SJSA1 (cell line): ENCODE measurements at regions not wholly inside any gene's neighbourhood (a gene's known extent, or its start where the extent isn't known, plus 50 kb on each side); places are given as distances from the start of the nearest gene placed in this dataset.

Experiments
- DNase-seq, 2 experiments: peaks; one replicate each; pipeline ENCODE4 v3.0.0-alpha.2; 2015 to 2020; ENCODE audit warnings: low spot score in 2 of 2, low read depth in 1 of 2
- H3K27ac ChIP-seq: fragments of 250-450 bp; sonication (Bioruptor Pico); 2 replicates; pipeline ENCODE4 v1.5.1; 2020; ENCODE audit warnings: mild to moderate bottlenecking, moderate library complexity
- H3K27me3 ChIP-seq: fragments of 250-450 bp; sonication (Bioruptor Pico); replicated peaks from 2 replicates; pipeline ENCODE4 v1.5.1; 2020; ENCODE audit warnings: mild to moderate bottlenecking, moderate library complexity
- H3K36me3 ChIP-seq: fragments of 250-450 bp; sonication (Bioruptor Pico); 2 replicates; pipeline ENCODE4 v1.5.1; 2020; ENCODE audit warnings: mild to moderate bottlenecking
- H3K4me1 ChIP-seq: fragments of 250-450 bp; sonication (Bioruptor Pico); replicated peaks from 2 replicates; pipeline ENCODE4 v1.6.1; 2021; ENCODE audit warnings: mild to moderate bottlenecking
- H3K4me3 ChIP-seq: fragments of 250-450 bp; sonication (Bioruptor Pico); 2 replicates; pipeline ENCODE4 v1.5.1; 2020; ENCODE audit warnings: mild to moderate bottlenecking
- H3K9me3 ChIP-seq: fragments of 250-450 bp; sonication (Bioruptor Pico); replicated peaks from 2 replicates; pipeline ENCODE4 v1.5.1; 2020; ENCODE audit warnings: mild to moderate bottlenecking

DNA sequence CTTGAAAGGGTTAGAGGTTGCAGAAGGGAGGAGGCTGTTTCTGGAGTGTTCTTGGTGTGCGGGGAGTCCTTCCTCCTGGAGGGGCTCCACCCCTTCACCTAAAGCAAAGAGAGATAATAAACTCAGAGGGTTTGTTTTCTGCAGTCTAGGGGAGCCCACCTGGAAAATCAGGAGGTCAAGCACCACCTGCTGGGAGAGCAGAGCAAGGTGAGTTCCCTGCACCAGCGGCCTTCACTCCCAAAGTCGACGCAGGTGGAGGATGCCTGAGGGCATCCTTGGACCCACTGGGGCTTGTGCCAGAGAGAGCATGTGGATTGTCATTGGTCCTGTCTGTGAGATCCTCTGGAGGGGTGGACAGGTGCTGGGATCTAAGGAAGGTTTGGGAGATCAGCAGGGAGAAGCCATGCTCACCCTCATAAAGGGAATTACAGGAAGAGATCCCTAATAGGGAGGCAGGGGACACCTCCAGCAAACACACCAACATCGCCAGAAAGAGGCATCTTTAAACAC is 116.7 kb downstream of the KCNF1 start:
- no peak for DNase-seq
- Histone ChIP-seq H3K4me3 (no peak overlapping the region), H3K36me3 (no peaks in the 10 kb centered on the region), H3K27ac (no peak overlapping the region), H3K27me3 (no peaks in the 10 kb centered on the region; the same call in 1 of the 2 replicates), H3K4me1 (no peaks in the 10 kb centered on the region), H3K9me3 (peaks cover 6% of the 10 kb centered on the region; the same call in 1 of the 2 replicates)

DNA sequence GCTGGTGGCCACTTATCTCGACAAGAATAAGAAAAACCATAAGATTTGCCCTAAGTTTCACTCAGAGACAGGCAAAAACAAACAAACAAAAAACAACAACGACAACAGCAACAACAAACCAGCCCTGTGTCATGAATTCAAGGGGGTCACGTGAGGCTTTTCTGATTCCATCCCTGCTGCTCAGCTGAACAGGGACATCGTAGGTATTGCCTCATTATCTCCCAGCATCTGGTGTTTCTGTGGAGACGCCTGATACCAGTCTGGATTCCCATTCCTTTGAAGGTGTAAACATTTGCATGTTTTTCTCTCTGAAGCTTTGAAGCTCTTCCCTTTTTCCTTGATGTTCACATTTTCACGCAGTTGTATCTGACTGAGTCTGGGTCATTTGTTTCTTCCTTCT is 117.4 kb downstream of the KCNF1 start:
- no peak overlapping the region for H3K4me3 ChIP-seq
- no peak for DNase-seq
- no peaks in the 10 kb centered on the region; the same call in 1 of the 2 replicates for H3K27me3 ChIP-seq
- H3K9me3 ChIP-seq = peaks cover 6% of the 10 kb centered on the region; the same call in 1 of the 2 replicates
- H3K27ac ChIP-seq = no peak overlapping the region
- H3K4me1 ChIP-seq = no peaks in the 10 kb centered on the region
- no peaks in the 10 kb centered on the region for H3K36me3 ChIP-seq

DNA sequence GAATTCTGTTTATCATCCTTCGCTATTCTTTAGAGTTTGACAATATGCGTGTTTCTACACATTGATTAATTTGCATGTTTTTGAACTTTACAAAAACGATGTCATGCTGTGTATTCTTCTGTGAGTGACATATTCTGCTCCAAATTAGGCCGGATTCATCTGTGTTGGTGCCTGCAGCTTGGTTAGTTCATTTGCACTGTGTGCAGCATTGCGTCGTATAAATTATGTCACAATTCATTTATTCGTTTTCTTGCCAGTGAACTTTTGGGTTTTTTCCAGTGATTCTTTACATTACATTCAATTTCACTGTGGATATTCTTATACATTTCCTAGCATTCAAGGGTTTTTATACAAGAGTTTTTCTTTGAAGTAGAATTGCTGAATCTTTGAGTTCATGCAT is 118.3 kb downstream of the KCNF1 start:
- H3K4me1 ChIP-seq = no peaks in the 10 kb centered on the region
- no peaks in the 10 kb centered on the region for H3K36me3 ChIP-seq
- peaks cover 6% of the 10 kb centered on the region; the same call in 1 of the 2 replicates for H3K9me3 ChIP-seq
- no peak overlapping the region for H3K27ac ChIP-seq
- no peaks in the 10 kb centered on the region; the same call in 1 of the 2 replicates for H3K27me3 ChIP-seq
- no peak for DNase-seq
- no peak overlapping the region for H3K4me3 ChIP-seq

DNA sequence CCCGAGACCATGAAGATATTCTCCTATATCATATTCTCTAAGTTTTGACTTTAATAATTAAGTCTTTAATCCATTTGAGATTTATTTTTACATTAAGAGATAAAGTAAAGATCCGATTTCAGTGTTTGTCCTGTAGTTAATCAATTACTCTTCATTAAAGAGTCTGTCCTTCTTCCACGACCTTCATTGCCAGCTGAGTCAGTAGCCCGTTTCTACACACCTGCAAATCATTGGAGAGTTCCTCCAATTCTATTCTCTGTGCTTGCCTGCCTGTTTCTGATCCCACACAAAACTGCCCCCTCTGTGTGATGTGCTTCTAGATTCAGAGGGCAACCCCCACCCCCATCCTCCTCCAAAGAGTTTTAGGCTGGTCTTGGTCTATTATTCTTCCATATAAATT is 119.2 kb downstream of the KCNF1 start:
- Histone ChIP-seq H3K4me1 (no peaks in the 10 kb centered on the region), H3K27ac (no peak overlapping the region), H3K36me3 (no peaks in the 10 kb centered on the region), H3K9me3 (peaks cover 6% of the 10 kb centered on the region; the same call in 1 of the 2 replicates), H3K4me3 (no peak overlapping the region), H3K27me3 (no peaks in the 10 kb centered on the region; the same call in 1 of the 2 replicates)
- no peak for DNase-seq

DNA sequence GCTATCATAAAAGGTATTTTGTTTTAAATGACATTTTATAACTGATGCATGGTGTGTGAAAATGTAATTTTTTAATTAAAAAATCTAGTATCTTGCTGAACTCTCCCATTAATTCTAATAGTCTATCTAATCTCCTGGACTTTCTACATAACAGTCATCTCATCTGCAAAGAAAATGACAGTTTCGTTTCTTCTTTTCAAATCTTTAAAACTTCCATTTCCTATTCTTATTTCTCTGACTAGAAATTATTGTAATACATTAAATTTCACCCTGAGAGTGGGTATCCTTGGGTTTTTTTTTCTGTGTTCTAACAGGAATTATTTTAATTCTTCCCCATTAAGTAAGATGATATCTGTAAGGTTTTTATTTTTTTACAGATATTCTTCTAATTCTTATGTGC is 120.1 kb downstream of the KCNF1 start:
- Histone ChIP-seq H3K4me3 (no peak overlapping the region), H3K27me3 (no peaks in the 10 kb centered on the region; the same call in 1 of the 2 replicates), H3K36me3 (no peaks in the 10 kb centered on the region), H3K9me3 (peaks cover 6% of the 10 kb centered on the region; the same call in 1 of the 2 replicates), H3K4me1 (no peaks in the 10 kb centered on the region), H3K27ac (no peak overlapping the region)
- DNase-seq = no peak

DNA sequence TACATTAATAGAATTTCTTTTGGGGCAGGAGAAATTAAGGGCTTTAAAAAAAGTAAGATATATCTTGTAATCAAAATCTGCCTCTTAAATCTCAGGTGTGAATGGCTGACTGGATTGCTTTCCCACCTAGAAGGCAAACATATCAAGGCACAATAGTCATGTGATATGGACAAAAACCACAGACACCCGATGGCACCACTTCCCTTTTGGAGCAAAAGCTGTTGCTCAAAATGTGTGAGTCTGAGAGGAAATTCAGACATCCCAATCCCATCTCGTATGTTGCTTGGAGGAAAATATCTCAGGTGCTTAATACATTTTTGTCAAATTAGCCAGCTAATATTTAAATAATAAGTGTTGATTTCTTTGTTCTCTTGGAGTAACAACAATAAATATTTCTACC is 120.7 kb downstream of the KCNF1 start:
- Histone ChIP-seq H3K4me1 (no peaks in the 10 kb centered on the region), H3K4me3 (no peak overlapping the region), H3K27ac (no peak overlapping the region), H3K36me3 (no peaks in the 10 kb centered on the region), H3K27me3 (no peaks in the 10 kb centered on the region; the same call in 1 of the 2 replicates), H3K9me3 (peaks cover 6% of the 10 kb centered on the region; the same call in 1 of the 2 replicates)
- no peak for DNase-seq

DNA sequence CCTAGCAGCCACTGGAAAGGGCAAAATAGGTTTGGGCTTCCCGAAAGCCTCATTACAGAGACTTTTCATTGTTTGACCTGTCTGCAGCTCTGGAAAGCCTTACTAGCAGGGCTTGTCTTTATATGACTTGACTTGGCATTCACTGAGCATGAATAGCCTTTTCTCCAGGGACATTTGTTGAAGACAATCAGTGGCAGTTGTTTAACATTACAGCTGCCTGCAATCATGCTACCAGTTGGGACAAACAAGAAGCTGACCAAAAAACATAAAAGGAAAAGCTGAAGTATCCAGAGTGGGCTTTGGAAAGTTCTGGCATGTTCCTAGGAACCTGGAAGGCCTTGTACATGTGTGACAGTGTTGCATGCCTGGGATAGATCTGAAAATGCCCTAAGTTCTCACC is 121.4 kb downstream of the KCNF1 start:
- H3K4me1 ChIP-seq = no peaks in the 10 kb centered on the region
- H3K27me3 ChIP-seq = no peaks in the 10 kb centered on the region; the same call in 1 of the 2 replicates
- no peak overlapping the region for H3K27ac ChIP-seq
- no peaks in the 10 kb centered on the region for H3K36me3 ChIP-seq
- H3K4me3 ChIP-seq = no peak overlapping the region
- peaks cover 6% of the 10 kb centered on the region; the same call in 1 of the 2 replicates for H3K9me3 ChIP-seq
- no peak for DNase-seq

DNA sequence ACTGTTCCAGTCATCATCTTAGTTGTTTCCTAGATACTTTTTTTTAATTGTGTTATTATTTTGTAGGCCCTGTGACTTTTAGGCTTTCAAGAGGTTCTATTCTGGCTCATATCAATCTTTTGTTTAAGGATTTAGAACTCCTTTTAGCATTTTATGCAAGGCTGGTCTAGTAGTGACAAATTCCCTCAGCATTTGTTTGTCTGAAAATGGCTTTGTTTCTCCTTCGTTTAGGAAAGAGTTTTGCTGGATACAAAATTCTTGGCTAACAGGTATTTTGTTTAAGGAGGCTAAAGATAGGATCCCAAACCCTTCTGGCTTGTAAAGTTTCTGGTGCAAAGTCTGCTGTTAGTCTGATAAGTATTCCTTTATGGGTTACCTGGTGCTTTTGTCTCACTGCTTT is 116.6 kb upstream of the SLC66A3 start:
- Histone ChIP-seq H3K27ac (no peak overlapping the region), H3K4me3 (no peak overlapping the region), H3K36me3 (no peaks in the 10 kb centered on the region), H3K9me3 (0 out of 2 replicates have a peak, but pooled peaks cover 2% of the 10 kb centered on the region), H3K27me3 (no peaks in the 10 kb centered on the region), H3K4me1 (no peaks in the 10 kb centered on the region)
- no peak for DNase-seq

DNA sequence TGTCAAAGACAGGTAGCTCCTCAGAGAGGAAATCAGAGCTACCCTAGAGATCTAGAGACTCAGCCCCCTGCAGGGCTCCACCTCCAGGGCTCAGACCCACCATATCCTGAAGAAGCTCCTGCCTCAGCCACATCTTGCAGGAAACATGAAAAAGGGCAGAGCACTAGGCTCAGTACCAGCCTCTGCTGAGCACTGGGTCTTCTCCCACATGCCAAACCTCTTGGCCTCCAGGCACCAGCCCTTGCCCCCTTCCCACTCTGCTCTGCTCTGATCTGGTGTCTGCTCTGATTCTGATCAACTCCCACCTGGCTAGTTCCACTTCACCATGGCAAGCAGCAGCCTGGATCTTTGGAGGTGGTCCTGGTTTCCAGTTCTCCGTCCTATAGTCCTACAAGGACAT is 114.3 kb upstream of the SLC66A3 start:
- Histone ChIP-seq H3K36me3 (no peaks in the 10 kb centered on the region), H3K27me3 (no peaks in the 10 kb centered on the region), H3K9me3 (0 out of 2 replicates have a peak, but pooled peaks cover 2% of the 10 kb centered on the region), H3K4me1 (no peaks in the 10 kb centered on the region), H3K27ac (no peak overlapping the region), H3K4me3 (no peak overlapping the region)
- DNase-seq = no peak

DNA sequence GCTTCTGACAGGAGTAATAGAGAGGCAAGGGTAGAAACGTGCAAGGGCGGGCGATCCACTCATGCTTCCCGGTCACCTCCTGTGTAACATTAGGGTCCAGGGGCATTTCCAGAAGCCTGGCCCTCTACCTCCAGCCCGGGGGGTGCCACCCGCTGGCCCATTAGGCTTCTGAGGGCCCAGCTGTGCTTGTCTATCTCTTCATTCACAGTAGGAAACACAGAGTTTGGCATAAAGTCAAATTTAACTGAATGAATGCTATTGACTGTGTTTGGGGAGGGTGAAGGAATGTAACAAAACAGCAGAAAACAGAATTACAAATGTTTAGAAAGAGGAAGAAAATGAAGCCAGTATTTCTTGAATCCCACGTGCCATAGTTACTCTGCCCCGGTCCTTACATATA is 112.4 kb upstream of the SLC66A3 start:
- Histone ChIP-seq H3K4me1 (no peaks in the 10 kb centered on the region), H3K27me3 (no peaks in the 10 kb centered on the region), H3K36me3 (no peaks in the 10 kb centered on the region), H3K4me3 (no peak overlapping the region), H3K27ac (no peak overlapping the region), H3K9me3 (0 out of 2 replicates have a peak, but pooled peaks cover 2% of the 10 kb centered on the region)
- no peak for DNase-seq

DNA sequence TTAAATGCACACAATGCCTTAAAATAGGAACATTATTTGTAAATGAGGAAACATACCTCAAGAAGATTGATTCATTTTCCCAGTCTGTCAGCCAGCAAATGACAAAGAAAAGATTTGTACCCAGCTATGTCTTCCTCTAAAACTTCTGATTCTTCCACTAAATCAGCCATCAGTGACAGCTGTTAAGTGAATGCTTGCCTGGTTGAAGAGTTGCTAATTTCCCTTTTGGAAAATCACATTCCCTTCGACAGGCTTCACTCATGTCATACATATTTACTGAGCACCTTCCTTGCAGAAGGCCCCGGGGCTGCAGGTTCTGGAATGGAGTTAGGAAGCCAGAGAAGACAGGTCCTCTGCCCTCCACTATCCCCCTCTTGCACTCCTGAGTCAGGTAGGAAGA is 112.0 kb upstream of the SLC66A3 start:
- Histone ChIP-seq H3K27me3 (no peaks in the 10 kb centered on the region), H3K27ac (no peak overlapping the region), H3K4me1 (no peaks in the 10 kb centered on the region), H3K4me3 (no peak overlapping the region), H3K36me3 (no peaks in the 10 kb centered on the region), H3K9me3 (0 out of 2 replicates have a peak, but pooled peaks cover 2% of the 10 kb centered on the region)
- DNase-seq = no peak

DNA sequence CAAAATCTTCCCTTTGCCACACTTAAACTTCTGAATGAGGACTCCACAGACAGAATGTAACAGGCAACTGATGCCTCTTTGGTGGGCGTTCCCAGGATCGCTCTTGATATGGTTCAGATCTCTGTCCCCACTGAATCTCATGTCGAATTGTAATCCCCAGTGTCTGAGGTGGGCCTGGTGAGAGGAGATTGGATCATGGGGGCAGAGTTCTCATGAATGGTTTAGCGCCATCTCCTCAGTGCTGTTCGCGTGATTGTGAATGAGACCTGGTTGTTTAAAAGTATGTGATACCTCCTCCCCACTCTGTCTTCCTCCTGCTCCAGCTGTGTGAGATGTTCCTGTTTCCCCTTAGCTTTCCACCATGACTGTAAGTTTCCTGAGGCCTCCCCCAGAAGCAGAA is 111.1 kb upstream of the SLC66A3 start:
- Histone ChIP-seq H3K27ac (no peak overlapping the region), H3K4me1 (no peaks in the 10 kb centered on the region), H3K4me3 (no peak overlapping the region), H3K36me3 (no peaks in the 10 kb centered on the region), H3K9me3 (0 out of 2 replicates have a peak, but pooled peaks cover 2% of the 10 kb centered on the region), H3K27me3 (no peaks in the 10 kb centered on the region)
- no peak for DNase-seq

DNA sequence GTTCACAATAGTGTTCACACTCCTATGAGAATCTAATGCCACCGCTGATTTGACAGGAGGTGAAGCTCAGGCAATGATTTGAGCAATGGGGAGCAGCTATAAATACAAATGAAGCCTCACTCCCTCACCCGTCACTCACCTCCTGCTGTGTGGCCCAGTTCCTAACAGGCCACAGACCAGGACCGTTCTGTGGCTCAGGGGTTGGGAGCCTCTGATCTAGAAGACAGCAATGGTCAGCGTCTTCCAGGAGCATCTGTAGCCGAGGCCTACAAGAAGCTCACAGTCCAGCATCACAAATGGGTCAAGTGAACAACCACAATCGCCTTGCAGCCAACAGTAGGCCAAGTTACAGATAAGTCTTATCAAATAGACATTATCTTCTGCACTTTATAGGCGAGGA is 110.0 kb upstream of the SLC66A3 start:
- H3K27ac ChIP-seq = no peak overlapping the region
- H3K4me3 ChIP-seq = no peak overlapping the region
- H3K36me3 ChIP-seq = no peaks in the 10 kb centered on the region
- no peaks in the 10 kb centered on the region for H3K9me3 ChIP-seq
- no peaks in the 10 kb centered on the region for H3K27me3 ChIP-seq
- DNase-seq = no peak
- no peaks in the 10 kb centered on the region for H3K4me1 ChIP-seq

DNA sequence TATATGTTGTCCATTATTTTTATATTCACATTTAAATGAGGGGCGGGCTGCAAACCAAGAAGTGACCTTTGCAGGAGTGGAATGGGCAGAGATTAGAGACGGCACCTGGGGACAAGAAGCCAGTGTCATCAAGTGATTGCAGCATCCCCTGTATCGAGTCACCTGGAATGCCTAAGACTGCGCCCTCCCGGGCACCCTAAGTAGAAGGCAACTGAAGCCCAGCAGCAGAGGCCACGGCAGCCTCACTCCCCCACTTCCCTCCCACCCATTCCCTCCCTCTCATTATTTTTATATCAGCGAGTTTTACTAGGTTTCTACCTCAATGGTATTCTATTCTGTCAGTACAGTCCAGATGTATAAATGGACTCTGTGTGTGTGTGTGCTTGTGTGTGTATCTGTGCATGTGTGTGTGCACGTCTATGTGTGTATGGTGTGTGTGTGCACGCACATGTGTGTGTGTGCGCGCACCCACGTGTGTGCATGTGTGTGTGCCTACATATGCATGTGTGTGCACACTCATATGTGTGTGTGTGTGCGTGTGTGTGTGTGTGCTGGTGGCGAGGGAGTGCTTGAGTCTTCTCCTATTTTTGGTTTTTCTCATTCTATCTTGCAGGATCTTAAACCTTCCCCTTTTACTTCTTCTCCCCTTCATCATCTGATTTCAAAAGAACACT is 106.8 kb upstream of the SLC66A3 start:
- Histone ChIP-seq H3K4me1 (no peaks in the 10 kb centered on the region), H3K27me3 (no peaks in the 10 kb centered on the region), H3K9me3 (no peaks in the 10 kb centered on the region), H3K4me3 (no peak overlapping the region), H3K27ac (no peak overlapping the region), H3K36me3 (no peaks in the 10 kb centered on the region)
- DNase-seq = no peak
